GM12892 (cell line): ENCODE measurements at regions not wholly inside any gene's neighbourhood (a gene's known extent, or its start where the extent isn't known, plus 50 kb on each side); places are given as distances from the start of the nearest gene placed in this dataset.

Experiments used
- POLR2AphosphoS5 ChIP-seq: IDR thresholded peaks from 2 replicates; pipeline ENCODE4 v1.6.1; 2011; ENCODE audit warnings: low read depth, low read length, control low read depth
- TAF1 ChIP-seq: IDR thresholded peaks from 2 replicates; pipeline ENCODE4 v1.6.1; 2011; ENCODE audit warnings: low read depth, mild to moderate bottlenecking, control low read depth, low read length, borderline replicate concordance

- TF ChIP-seq TAF1 (no peak), POLR2AphosphoS5 (no peak)
These were observed 717.0 kb upstream of the MBL2 start for GRCh38 chr10:53489335-53490182.
